Retina (tissue), 1 donor: ENCODE measurements at regions not wholly inside any gene's neighbourhood (a gene's known extent, or its start where the extent isn't known, plus 50 kb on each side); places are given as distances from the start of the nearest gene placed in this dataset.
"Not testable (repeated sequence)": the region's sequence is repeated elsewhere in the genome, so short reads cannot be mapped to it uniquely, and the experiment has no call there.

Experiments
- DNase-seq: peaks from one replicate; pipeline ENCODE4 v3.0.0-alpha.2; 2016

- not testable (repeated sequence) for DNase-seq
These were observed 75.1 kb downstream of the LYZL1 start for GRCh38 chr10:29363930-29364329.

- not testable (repeated sequence) for DNase-seq
These were observed 77.3 kb downstream of the LYZL1 start for GRCh38 chr10:29366206-29366605.

- no peak for DNase-seq
These were observed 80.5 kb downstream of the LYZL1 start for GRCh38 chr10:29369419-29369818.

- DNase-seq = peak; percentile 48
These were observed 81.5 kb downstream of the LYZL1 start for GRCh38 chr10:29370097-29371092.

- DNase-seq = no peak
These were observed 84.0 kb downstream of the LYZL1 start for GRCh38 chr10:29372920-29373319.

- no peak for DNase-seq
These were observed 85.3 kb downstream of the LYZL1 start for GRCh38 chr10:29374162-29374561.

- DNase-seq = no peak
These were observed 87.0 kb downstream of the LYZL1 start for GRCh38 chr10:29375888-29376287.

GRCh38 chr10:29377333-29377961 is 88.6 kb downstream of the LYZL1 start:
- no peak for DNase-seq

- no peak for DNase-seq
These were observed 89.2 kb downstream of the LYZL1 start for GRCh38 chr10:29378106-29378505.

- no peak for DNase-seq
These were observed 90.3 kb downstream of the LYZL1 start for GRCh38 chr10:29379208-29379607.

GRCh38 chr10:29379777-29380598 is 91.1 kb downstream of the LYZL1 start:
- DNase-seq = not testable (repeated sequence)

GRCh38 chr10:29380599-29381511 is 92.0 kb downstream of the LYZL1 start:
- peak; percentile 34 for DNase-seq

GRCh38 chr10:29386342-29386999 is 97.6 kb downstream of the LYZL1 start:
- DNase-seq = peak; percentile 58

- DNase-seq = no peak
These were observed 98.4 kb downstream of the LYZL1 start for GRCh38 chr10:29387269-29387668.

- DNase-seq = not testable (repeated sequence)
These were observed 99.2 kb downstream of the LYZL1 start for GRCh38 chr10:29388112-29388511.

- no peak for DNase-seq
These were observed 100.6 kb downstream of the LYZL1 start for GRCh38 chr10:29389493-29389892.

GRCh38 chr10:29389935-29390334 is 101.1 kb downstream of the LYZL1 start:
- DNase-seq = no peak

- DNase-seq = peak; percentile 46
These were observed 103.6 kb downstream of the LYZL1 start for GRCh38 chr10:29392376-29393021.

GRCh38 chr10:29394321-29394932 is 105.6 kb downstream of the LYZL1 start:
- no peak for DNase-seq

GRCh38 chr10:29395409-29395808 is 106.5 kb downstream of the LYZL1 start:
- no peak for DNase-seq
